Vagina (tissue), 2 donors: ENCODE measurements at regions not wholly inside any gene's neighbourhood (a gene's known extent, or its start where the extent isn't known, plus 50 kb on each side); places are given as distances from the start of the nearest gene placed in this dataset.

Source experiments
- POLR2A ChIP-seq, 2 donors: fragments of 450-650 bp; IDR thresholded peaks; one replicate each; pipeline ENCODE4 v1.6.1; 2017; ENCODE audit warnings: antibody characterized with exemption in 2 of 2, mild to moderate bottlenecking in 2 of 2, moderate library complexity in 2 of 2
- TF ChIP-seq, protein P1 (sequence below), 3 experiments: fragments of 450-650 bp in 2 of 3; fragments of 200-600 bp in 1 of 3; sonication (generic) in 1 of 3; IDR thresholded peaks; one replicate each; pipeline ENCODE4 v1.5.1; 2017 to 2019; ENCODE audit warnings: antibody characterized with exemption in 3 of 3, mild to moderate bottlenecking in 2 of 3, moderate library complexity in 2 of 3

DNA sequence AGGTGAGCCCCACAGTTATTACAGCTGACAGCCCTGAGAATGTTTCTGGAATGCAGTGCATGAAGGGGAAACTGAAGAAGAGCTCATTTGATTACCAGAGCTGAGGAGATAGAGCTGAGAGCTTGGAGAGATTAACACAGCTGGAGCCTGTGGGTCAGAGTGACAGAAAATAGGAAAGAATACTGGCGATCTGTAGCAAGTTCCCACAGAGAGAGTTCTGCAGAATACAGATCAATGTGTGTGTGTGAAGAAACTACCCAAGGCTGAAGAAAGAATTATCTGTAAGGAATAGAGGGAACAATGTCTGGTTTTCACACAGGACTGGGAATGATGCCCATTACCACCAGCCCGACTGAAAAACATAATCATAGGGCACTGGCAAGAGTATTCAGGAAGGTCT is 103.6 kb upstream of the SNX7 start:
- TF ChIP-seq POLR2A (IDR thresholded peaks at IDR 0.05) = no peak
- TF ChIP-seq, protein P1, sequence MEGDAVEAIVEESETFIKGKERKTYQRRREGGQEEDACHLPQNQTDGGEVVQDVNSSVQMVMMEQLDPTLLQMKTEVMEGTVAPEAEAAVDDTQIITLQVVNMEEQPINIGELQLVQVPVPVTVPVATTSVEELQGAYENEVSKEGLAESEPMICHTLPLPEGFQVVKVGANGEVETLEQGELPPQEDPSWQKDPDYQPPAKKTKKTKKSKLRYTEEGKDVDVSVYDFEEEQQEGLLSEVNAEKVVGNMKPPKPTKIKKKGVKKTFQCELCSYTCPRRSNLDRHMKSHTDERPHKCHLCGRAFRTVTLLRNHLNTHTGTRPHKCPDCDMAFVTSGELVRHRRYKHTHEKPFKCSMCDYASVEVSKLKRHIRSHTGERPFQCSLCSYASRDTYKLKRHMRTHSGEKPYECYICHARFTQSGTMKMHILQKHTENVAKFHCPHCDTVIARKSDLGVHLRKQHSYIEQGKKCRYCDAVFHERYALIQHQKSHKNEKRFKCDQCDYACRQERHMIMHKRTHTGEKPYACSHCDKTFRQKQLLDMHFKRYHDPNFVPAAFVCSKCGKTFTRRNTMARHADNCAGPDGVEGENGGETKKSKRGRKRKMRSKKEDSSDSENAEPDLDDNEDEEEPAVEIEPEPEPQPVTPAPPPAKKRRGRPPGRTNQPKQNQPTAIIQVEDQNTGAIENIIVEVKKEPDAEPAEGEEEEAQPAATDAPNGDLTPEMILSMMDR (IDR thresholded peaks at IDR 0.05) = no peak
